CD4-positive, alpha-beta memory T cell (primary cell): ENCODE measurements at regions not wholly inside any gene's neighbourhood (a gene's known extent, or its start where the extent isn't known, plus 50 kb on each side); places are given as distances from the start of the nearest gene placed in this dataset.
"Not testable (repeated sequence)": the region's sequence is repeated elsewhere in the genome, so short reads cannot be mapped to it uniquely, and the experiment has no call there.

Experiments used
- CTCF ChIA-PET: fragments of 350-600 bp; sonication (Branson Sonifier 250); formaldehyde crosslinking; loops from one replicate; lab custom pipeline; 2021; ENCODE audit warnings: inconsistent platforms; ENCODE audit not compliant: partially characterized antibody; lab: Charles Lee
- POLR2A ChIA-PET: fragments of 350-600 bp; sonication (Branson Sonifier 250); formaldehyde crosslinking; loops from one replicate; lab custom pipeline; 2021; ENCODE audit not compliant: partially characterized antibody; lab: Charles Lee
- DNase-seq, 5 donors: peaks; one replicate each; pipeline versions ENCODE4 v3.0.0 to v3.0.0-alpha.2; 2020 to 2022; ENCODE audit warnings: mixed read lengths in 1 of 5
- H3K27ac ChIP-seq: one replicate; pipeline ENCODE4 v1.7.0; 2013; ENCODE audit warnings: low read depth, low read length
- H3K27me3 ChIP-seq: 2 replicates; pipeline ENCODE4 v1.7.0; 2013; ENCODE audit warnings: mild to moderate bottlenecking, low read length, moderate library complexity; ENCODE audit not compliant: insufficient read depth
- H3K36me3 ChIP-seq: 2 replicates; pipeline ENCODE4 v1.7.0; 2013; ENCODE audit warnings: mild to moderate bottlenecking, low read length, moderate library complexity; ENCODE audit not compliant: insufficient read depth
- H3K4me1 ChIP-seq: 2 replicates; pipeline ENCODE4 v1.7.0; 2013; ENCODE audit warnings: mild to moderate bottlenecking, low read length, moderate library complexity; ENCODE audit not compliant: insufficient read depth
- H3K4me3 ChIP-seq, 2 donors: one replicate each; pipeline ENCODE4 v1.7.0; 2013; ENCODE audit warnings: low read length in 2 of 2, mild to moderate bottlenecking in 1 of 2
- H3K9me3 ChIP-seq, 2 donors: one replicate each; pipeline ENCODE4 v1.7.0; 2013; ENCODE audit warnings: low read length in 2 of 2, control low read depth in 1 of 2; ENCODE audit not compliant: control insufficient read depth in 1 of 2
- H3K27ac Mint-ChIP-seq, 7 donors: one replicate each; pipeline ENCODE4 v1.8.0; 2020 to 2021; ENCODE audit warnings: mixed read lengths in 7 of 7, mild to moderate bottlenecking in 6 of 7, inconsistent platforms in 3 of 7, moderate library complexity in 3 of 7
- H3K27me3 Mint-ChIP-seq, 2 donors: one replicate each; pipeline ENCODE4 v1.8.0; 2020 to 2021; ENCODE audit warnings: mixed read lengths in 2 of 2
- H3K36me3 Mint-ChIP-seq, 2 donors: one replicate each; pipeline ENCODE4 v1.8.0; 2020 to 2021; ENCODE audit warnings: mixed read lengths in 2 of 2, inconsistent platforms in 1 of 2, mild to moderate bottlenecking in 1 of 2
- H3K4me1 Mint-ChIP-seq, 4 donors: one replicate each; pipeline ENCODE4 v1.8.0; 2020 to 2021; ENCODE audit warnings: mixed read lengths in 4 of 4, mild to moderate bottlenecking in 1 of 4
- H3K4me3 Mint-ChIP-seq, 8 donors: one replicate each; pipeline ENCODE4 v1.8.0; 2020 to 2021; ENCODE audit warnings: mixed read lengths in 8 of 8, mild to moderate bottlenecking in 7 of 8, moderate library complexity in 6 of 8, inconsistent platforms in 3 of 8
- H3K9me3 Mint-ChIP-seq, 8 donors: one replicate each; pipeline ENCODE4 v1.8.0; 2020 to 2021; ENCODE audit warnings: mixed read lengths in 8 of 8, mild to moderate bottlenecking in 5 of 8, inconsistent platforms in 3 of 8, moderate library complexity in 1 of 8
- intact Hi-C: fragments of 100-400 bp; cut with micrococcal nuclease; formaldehyde crosslinking; loops from one replicate; pipeline ENCODE4 v1.15.1; 2023

DNA sequence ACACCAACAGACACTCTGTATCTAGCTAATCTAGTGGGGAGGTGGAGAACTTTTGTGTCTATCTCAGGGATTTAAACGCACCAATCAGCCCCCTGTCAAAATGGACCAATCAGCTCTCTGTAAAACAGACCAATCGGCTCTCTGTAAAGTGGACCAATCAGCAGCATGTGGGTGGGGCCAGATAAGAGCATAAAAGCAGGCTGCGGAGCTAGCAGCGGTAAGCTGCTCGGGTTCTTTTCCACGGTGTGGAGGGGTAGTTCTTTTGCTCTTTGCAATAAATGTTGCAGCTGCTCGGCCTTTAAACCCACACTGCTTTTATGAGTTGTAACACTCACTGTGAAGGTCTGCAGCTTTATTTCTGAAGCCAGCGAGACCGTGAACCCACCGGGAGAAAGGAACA lies 51.3 kb upstream of the FOXI3 start:
- no peak overlapping the region for H3K4me3 ChIP-seq
- Mint-ChIP-seq H3K27me3 (peaks cover 0 to 12% of the 10 kb centered on the region in 2 donors), H3K9me3 (peaks cover 0 to 15% (median 6%) of the 10 kb centered on the region in 8 donors), H3K36me3 (no peaks in the 10 kb centered on the region), H3K27ac (no peak overlapping the region), H3K4me3 (no peak overlapping the region), H3K4me1 (no peaks in the 10 kb centered on the region)
- no peaks in the 10 kb centered on the region for H3K9me3 ChIP-seq
- ChIA-PET CTCF (interaction anchor here (0.9 kb wide), 1 partner anchor 9 kb away, joined by 3 read pairs; no protein-coding TSS in a partner anchor), POLR2A (no interaction called here)
- H3K36me3 ChIP-seq = no peaks in the 10 kb centered on the region
- no peak overlapping the region for H3K27ac ChIP-seq
- intact Hi-C loops = no loop called here
- no peaks in the 10 kb centered on the region for H3K4me1 ChIP-seq
- no peak for DNase-seq
- no peaks in the 10 kb centered on the region for H3K27me3 ChIP-seq

- H3K4me3 Mint-ChIP-seq, H3K27ac Mint-ChIP-seq, DNase-seq, H3K27ac ChIP-seq, H3K36me3 ChIP-seq, H3K27me3 ChIP-seq, H3K36me3 Mint-ChIP-seq, H3K9me3 ChIP-seq, POLR2A ChIA-PET, H3K4me1 ChIP-seq, H3K4me3 ChIP-seq, H3K4me1 Mint-ChIP-seq, intact Hi-C loops: not testable (repeated sequence)
- peaks cover 0 to 16% (median 6%) of the 10 kb centered on the region in 8 donors for H3K9me3 Mint-ChIP-seq
- H3K27me3 Mint-ChIP-seq = peaks cover 0 to 12% of the 10 kb centered on the region in 2 donors
- CTCF ChIA-PET = interaction anchor here (0.9 kb wide), 1 partner anchor 9 kb away, joined by 3 read pairs; no protein-coding TSS in a partner anchor
These were observed 50.8 kb upstream of the FOXI3 start for GRCh38 chr2:88503359-88503662.
